ENCODE measurements at regions not wholly inside any gene's neighbourhood (a gene's known extent, or its start where the extent isn't known, plus 50 kb on each side); places are given as distances from the start of the nearest gene placed in this dataset.

DNA sequence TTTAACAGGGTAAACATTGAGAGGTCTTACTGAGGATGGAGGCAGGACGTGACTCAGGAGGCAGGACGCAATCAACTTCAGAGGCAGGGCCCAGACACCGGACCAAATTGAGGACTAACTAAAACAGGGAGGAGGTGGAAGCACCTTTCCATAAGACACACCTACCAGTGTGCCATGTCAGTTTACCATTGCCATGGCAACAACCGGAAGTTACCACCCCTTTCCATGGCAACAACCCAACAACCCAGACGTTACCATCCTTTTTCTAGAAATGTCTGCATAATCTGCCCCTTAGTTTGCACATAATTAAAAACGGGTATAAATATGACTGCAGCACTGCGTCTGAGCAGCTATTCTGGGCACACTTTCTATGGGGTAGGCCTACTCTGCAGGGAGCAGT is 53.5 kb upstream of the SOX21 start:
- no peak overlapping the region for H3K4me3 ChIP-seq (ENCODE audit: insufficient read depth in 1 of 2, low read depth in 1 of 2, low read length in 2 of 2)
- WGBS = 76% methylated on average over 6 of the region's 7 CpGs
- H2BK15ac ChIP-seq (ENCODE audit: low read depth, poor library complexity, severe bottlenecking) = no peak overlapping the region
- no peaks in the 10 kb centered on the region for H3K4me1 ChIP-seq (ENCODE audit: control insufficient read depth, insufficient read depth, low read depth, low read length)
- no peak overlapping the region for H3K14ac ChIP-seq (ENCODE audit: low read length in 2 of 2)
- H3K9ac ChIP-seq (ENCODE audit: low read length) = no peak overlapping the region
- H2BK120ac ChIP-seq (ENCODE audit: low read depth, low read length) = no peak overlapping the region
- no peak overlapping the region for H2BK12ac ChIP-seq (ENCODE audit: low read length in 2 of 2)
- no peak overlapping the region for H4K8ac ChIP-seq (ENCODE audit: low read length)
- no peak overlapping the region for H3K4me2 ChIP-seq (ENCODE audit: low read length, poor library complexity, severe bottlenecking)
- DNase-seq = no peak
- no peak overlapping the region for H3K27ac ChIP-seq (ENCODE audit: low read length, poor library complexity, severe bottlenecking)
- H3K36me3 ChIP-seq (ENCODE audit: control insufficient read depth in 1 of 2, insufficient read depth in 2 of 2, low read depth in 1 of 2, low read length in 2 of 2) = no peaks in the 10 kb centered on the region
- no peak overlapping the region for H2AFZ ChIP-seq (ENCODE audit: low read depth, low read length)
- no peaks in the 10 kb centered on the region for H3K79me1 ChIP-seq (replicated peaks; ENCODE audit: low read length, poor library complexity, severe bottlenecking)
- H3K23ac ChIP-seq (ENCODE audit: low read length in 2 of 2) = no peak overlapping the region
- H4K91ac ChIP-seq (ENCODE audit: low read length) = no peak overlapping the region
- no peak overlapping the region for H3K18ac ChIP-seq (ENCODE audit: low read depth in 1 of 2, low read length in 2 of 2)
- H2AK5ac ChIP-seq (ENCODE audit: low read length, severe bottlenecking) = no peak overlapping the region
- no peak overlapping the region for H3K4ac ChIP-seq (ENCODE audit: low read depth in 1 of 2, low read length in 2 of 2)
- no peaks in the 10 kb centered on the region for H3K9me3 ChIP-seq (ENCODE audit: control insufficient read depth, low read length)
- H2BK5ac ChIP-seq (ENCODE audit: low read depth, low read length, poor library complexity, severe bottlenecking) = no peak overlapping the region
- H3K27me3 ChIP-seq (ENCODE audit: control insufficient read depth in 1 of 2, insufficient read depth in 1 of 2, low read length in 2 of 2) = peaks cover 0 to 23% of the 10 kb centered on the region in 2 experiments

DNA sequence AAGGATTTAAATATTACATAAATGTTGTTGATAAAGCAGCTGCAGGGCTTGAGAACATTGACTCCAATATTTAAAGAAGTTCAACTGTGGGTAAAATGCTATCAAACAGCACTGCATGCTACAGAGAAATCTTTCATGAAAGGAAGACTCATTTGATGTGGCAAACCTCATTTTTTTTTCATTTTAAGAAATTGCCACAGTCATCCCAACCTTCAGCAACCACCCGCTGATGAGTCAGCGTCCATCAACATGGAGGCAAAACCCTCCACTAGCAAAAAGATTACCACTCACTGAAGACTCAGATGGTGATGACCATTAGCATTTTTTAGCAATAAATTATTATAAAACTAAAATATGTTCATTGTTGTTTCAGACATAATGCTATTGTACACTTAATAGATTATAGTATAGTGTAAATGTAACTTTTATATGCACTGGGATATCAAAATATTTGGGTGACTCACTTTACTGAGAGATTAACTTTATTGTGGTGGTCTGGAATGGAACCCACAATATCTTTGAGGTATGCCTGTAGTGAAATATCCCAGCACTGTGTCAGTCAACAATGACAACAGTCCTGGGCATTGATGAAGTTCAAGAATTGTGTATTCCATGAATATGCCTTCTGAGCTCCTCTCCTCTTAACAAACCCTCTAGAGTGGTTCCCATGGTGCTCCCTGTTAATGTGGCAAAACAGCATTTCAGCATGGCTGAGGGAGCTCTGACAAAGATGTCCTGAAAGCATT is 52.4 kb upstream of the SOX21 start:
- H3K4ac ChIP-seq (ENCODE audit: low read depth in 1 of 2, low read length in 2 of 2) = no peak overlapping the region
- H3K27ac ChIP-seq (ENCODE audit: low read length, poor library complexity, severe bottlenecking) = no peak overlapping the region
- no peak overlapping the region for H2BK12ac ChIP-seq (ENCODE audit: low read length in 2 of 2)
- no peak overlapping the region for H3K9ac ChIP-seq (ENCODE audit: low read length)
- no peaks in the 10 kb centered on the region for H3K36me3 ChIP-seq (ENCODE audit: control insufficient read depth in 1 of 2, insufficient read depth in 2 of 2, low read depth in 1 of 2, low read length in 2 of 2)
- H2AFZ ChIP-seq (ENCODE audit: low read depth, low read length) = no peak overlapping the region
- H4K91ac ChIP-seq (ENCODE audit: low read length) = no peak overlapping the region
- H3K4me2 ChIP-seq (ENCODE audit: low read length, poor library complexity, severe bottlenecking) = no peak overlapping the region
- H3K79me1 ChIP-seq (replicated peaks; ENCODE audit: low read length, poor library complexity, severe bottlenecking) = no peaks in the 10 kb centered on the region
- no peak overlapping the region for H3K4me3 ChIP-seq (ENCODE audit: insufficient read depth in 1 of 2, low read depth in 1 of 2, low read length in 2 of 2)
- H2BK15ac ChIP-seq (ENCODE audit: low read depth, poor library complexity, severe bottlenecking) = no peak overlapping the region
- H3K14ac ChIP-seq (ENCODE audit: low read length in 2 of 2) = no peak overlapping the region
- H3K9me3 ChIP-seq (ENCODE audit: control insufficient read depth, low read length) = no peaks in the 10 kb centered on the region
- H4K8ac ChIP-seq (ENCODE audit: low read length) = no peak overlapping the region
- H2AK5ac ChIP-seq (ENCODE audit: low read length, severe bottlenecking) = no peak overlapping the region
- no peak overlapping the region for H3K18ac ChIP-seq (ENCODE audit: low read depth in 1 of 2, low read length in 2 of 2)
- H2BK120ac ChIP-seq (ENCODE audit: low read depth, low read length) = no peak overlapping the region
- H3K23ac ChIP-seq (ENCODE audit: low read length in 2 of 2) = no peak overlapping the region
- no peak for DNase-seq
- H3K27me3 ChIP-seq (ENCODE audit: control insufficient read depth in 1 of 2, insufficient read depth in 1 of 2, low read length in 2 of 2) = peaks cover 0 to 27% of the 10 kb centered on the region in 2 experiments
- WGBS = 89% methylated on average over 2 of the region's 2 CpGs
- H2BK5ac ChIP-seq (ENCODE audit: low read depth, low read length, poor library complexity, severe bottlenecking) = no peak overlapping the region
- H3K4me1 ChIP-seq (ENCODE audit: control insufficient read depth, insufficient read depth, low read depth, low read length) = no peaks in the 10 kb centered on the region
